Stimulated activated CD4-positive, alpha-beta T cell treated with anti-CD3 and anti-CD28 coated beads, Interleukin-1b, Interleukin-23, amount 100 ng/mL, for 1 hour (primary cell): ENCODE measurements at regions not wholly inside any gene's neighbourhood (a gene's known extent, or its start where the extent isn't known, plus 50 kb on each side); places are given as distances from the start of the nearest gene placed in this dataset.
"Not testable (repeated sequence)": the region's sequence is repeated elsewhere in the genome, so short reads cannot be mapped to it uniquely, and the experiment has no call there.

Experiments
- DNase-seq, 2 donors: peaks; one replicate each; pipeline ENCODE4 v3.0.0-alpha.2; 2020; ENCODE audit warnings: low read depth in 2 of 2

DNA sequence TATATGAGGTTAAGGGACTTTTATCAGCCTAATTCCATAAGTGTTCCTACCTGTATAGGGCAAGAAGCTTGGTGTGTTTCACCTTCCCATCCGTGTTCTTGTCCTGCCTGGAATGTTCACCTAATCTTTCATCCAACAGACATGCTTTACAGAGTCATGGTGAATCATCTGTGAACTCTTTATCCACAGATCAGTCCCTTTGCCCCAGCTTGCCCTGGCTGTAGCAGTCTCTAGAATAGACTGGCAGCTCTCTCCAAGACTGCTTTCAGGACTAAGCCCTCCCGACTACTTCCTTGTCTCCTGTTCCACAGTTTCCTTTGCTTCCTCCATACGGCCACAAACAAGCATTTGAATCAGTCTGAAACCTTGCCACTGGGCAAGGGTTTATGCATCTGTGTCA, 177.9 kb upstream of the IL15 start:
- no peak for DNase-seq

GRCh38 chr4:141459020-141459419, 177.4 kb upstream of the IL15 start:
- DNase-seq, result no peak

DNA sequence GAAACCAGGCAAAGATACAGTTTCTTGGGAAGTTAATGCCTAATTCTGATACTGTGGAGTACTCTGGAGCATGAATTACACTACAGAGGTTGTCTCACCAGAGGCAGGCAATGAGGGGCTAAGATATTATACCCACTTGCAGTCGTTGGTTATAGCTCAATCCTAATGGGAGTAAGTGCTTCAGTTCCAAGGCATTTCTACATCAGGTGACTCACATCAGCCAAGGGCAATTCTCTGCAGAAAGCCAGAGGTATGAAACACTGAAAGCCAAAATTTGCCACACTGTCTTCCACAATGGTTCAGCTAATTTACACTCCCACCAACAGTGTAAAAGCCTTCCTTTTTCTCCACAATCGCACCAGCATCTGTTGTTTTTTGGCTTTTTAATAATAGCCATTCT, 174.0 kb upstream of the IL15 start:
- DNase-seq, result no peak

DNA sequence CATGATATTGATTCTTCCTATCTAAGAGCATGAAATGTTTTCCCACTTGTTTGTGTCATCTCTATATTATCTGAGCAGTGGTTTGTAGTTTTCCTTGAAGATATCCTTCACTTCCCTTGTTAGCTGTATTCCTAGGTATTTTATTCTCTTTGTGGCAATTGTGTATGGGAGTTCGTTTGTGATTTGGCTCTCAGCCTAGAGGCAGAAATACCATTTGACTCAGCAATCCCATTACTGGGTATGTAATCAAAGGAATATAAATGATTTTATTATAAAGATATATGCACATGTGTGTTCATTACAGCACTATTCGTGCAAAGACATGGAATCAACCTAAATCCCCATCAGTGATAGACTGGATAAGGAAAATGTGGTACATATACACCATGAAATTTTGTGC, 172.7 kb upstream of the IL15 start:
- no peak for DNase-seq

DNA sequence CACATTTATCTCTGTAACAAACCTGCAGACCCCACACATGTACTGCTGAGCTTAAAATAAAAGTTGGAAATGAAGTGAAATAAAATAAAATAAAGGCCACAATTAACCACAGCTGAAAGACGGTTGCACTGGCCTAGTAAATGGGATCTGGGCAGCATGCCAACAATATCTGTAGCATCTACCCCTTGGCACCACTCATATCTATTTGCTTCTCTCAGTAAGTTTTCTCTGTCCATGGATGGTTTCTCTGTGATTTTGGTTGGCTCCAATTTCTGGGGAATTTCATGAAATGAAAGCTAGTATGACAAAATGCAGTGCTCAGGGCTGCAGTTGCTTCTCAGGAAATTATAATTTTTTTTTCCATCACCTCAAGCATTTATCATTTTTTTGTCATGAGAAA, 172.0 kb upstream of the IL15 start:
- DNase-seq, result no peak

DNA sequence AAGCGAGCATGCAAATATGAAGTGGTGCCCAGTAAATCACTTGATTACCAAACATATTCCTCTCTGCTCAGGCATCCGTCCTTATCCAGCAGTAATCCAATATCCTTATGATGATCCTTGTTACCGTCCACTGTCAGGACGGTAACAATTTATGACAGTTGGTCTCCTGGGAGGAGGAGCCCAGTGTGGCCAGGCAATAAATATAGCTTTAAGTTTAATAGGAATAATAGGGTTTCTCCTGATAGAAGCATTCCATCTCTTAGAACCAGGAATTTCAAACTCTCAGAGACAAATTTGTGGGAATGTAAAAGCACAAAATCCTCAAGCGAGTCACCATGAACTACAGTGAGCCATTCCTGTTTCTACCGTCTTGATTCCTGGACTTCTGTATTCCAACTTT, 171.2 kb upstream of the IL15 start:
- DNase-seq, result no peak

GRCh38 chr4:141467225-141467624, 169.2 kb upstream of the IL15 start:
- no peak for DNase-seq

GRCh38 chr4:141469392-141469791, 167.0 kb upstream of the IL15 start:
- no peak for DNase-seq

DNA sequence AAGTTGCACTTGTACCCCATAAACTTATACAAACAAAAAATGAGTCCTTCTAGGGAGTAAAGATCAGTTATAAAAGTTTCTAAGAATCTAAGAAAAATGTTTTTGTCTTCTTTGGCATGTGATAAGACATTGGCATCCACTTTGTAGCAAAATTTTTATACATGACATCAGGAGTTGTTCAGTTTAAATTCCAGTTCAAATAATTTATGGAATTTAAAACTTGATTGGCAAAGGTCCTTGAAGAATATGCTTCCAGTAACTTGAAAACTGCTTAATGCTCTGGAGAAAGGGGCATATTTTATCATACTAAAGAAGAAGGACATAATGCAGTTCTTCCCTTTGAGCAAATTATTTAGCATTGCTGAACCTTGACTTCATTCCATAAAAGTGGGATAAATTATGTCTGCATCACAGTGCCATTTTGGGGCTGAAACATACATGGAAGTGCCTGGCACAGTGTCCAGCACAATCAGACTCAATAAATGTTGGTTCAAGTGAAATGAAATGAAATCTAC, 163.3 kb upstream of the IL15 start:
- no peak for DNase-seq

DNA sequence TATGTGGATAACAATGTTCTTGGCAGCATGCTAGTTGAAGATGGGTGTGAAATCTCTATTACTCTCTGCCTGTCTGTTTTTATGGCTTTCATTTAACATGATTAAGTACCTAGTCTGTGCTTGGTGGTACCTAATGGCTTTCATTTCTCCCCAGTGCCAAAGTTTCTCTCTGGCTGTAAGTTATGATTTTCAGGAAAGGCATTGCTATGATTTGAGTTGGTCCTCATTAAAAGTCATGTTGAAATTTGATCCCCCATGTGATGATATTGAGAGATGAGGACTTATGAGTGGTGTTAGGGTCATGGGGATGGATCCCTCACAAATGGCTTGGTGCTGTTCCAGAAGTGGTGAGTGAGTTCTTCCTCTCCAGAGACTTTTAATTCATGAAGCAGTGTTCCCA, 162.4 kb upstream of the IL15 start:
- no peak for DNase-seq

DNA sequence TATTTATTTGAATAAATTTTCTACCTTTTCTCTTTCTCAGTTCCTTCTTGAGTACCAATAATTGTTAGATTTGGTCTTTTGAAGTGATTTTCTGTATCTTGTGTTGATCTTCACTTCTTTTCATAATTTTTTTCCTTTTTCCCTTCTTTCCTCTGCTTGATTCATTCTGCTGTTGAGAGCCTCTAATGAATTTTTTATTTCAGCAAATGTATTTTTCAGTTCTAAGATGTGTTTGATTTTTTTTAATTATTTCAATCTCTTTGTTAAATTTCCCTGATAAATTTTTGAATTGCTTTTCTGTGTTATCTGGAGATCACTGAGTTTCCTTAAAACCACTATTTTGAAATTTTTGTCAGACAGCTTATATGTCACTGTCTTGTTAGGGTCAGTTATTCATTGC, 155.4 kb upstream of the IL15 start:
- no peak for DNase-seq

DNA sequence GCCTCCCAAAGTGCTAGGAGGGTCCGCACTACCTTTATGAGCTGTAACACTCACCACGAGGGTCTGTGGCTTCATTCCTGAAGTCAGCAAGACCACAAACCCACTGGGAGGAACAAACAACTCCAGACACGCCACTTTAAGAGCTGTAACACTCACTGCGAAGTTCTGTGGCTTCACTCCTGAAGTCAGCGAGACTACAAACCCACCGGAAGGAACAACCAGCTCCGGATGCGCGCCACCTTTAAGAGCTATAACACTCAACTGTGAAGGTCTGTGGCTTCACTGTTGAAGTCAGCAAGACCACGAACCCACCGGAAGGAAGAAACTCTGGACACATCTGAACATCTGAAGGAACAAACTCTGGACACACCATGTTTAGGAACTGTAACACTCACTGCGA, 152.1 kb upstream of the IL15 start:
- DNase-seq, result not testable (repeated sequence)

GRCh38 chr4:141486375-141486997, 149.9 kb upstream of the IL15 start:
- no peak for DNase-seq

- no peak for DNase-seq
Measured at GRCh38 chr4:141497627-141498026, 138.8 kb upstream of the IL15 start.

- DNase-seq, result no peak
Measured at GRCh38 chr4:141499261-141499853, 137.0 kb upstream of the IL15 start.

DNA sequence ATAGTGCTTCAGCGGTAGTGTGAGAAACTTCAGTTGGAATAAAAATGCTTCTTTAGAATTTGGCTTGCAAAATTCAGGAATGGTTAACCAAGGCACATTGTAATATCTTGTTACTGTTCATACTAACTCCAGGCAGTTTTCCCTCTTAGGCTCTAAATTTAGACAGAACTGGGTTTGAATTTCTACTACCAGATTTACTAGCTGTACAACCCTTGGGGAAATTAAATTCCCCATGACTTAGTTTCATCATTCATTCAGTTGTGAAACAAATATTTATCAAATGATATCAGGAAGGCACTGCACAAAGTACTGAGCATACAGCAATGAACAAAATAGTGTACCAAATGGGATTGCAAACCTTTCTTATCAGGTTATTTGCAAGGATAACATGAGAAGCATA, 135.0 kb upstream of the IL15 start:
- no peak for DNase-seq

- no peak for DNase-seq
Measured at GRCh38 chr4:141501931-141502330, 134.5 kb upstream of the IL15 start.

DNA sequence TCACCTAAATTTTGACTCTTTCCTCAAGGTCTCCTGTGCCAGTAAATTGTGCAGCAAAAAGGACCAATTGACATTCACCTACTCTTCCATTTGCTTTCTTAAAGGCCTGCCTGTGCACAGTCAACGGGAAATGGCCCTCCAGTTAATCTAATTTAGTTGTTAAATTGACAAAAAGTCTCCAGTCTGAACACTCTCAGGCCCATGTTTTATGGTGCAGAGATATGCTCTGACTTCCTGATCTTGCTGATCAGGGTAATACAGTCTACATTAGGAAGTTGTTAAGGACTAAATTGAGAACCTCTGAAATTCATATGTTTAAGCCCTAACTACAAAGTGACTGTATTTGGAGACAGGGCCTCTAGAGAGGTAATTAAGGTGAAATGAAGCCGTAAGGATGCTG, 133.6 kb upstream of the IL15 start:
- no peak for DNase-seq

GRCh38 chr4:141503260-141503659, 133.1 kb upstream of the IL15 start:
- no peak for DNase-seq

GRCh38 chr4:141511055-141511454, 125.3 kb upstream of the IL15 start:
- no peak for DNase-seq

DNA sequence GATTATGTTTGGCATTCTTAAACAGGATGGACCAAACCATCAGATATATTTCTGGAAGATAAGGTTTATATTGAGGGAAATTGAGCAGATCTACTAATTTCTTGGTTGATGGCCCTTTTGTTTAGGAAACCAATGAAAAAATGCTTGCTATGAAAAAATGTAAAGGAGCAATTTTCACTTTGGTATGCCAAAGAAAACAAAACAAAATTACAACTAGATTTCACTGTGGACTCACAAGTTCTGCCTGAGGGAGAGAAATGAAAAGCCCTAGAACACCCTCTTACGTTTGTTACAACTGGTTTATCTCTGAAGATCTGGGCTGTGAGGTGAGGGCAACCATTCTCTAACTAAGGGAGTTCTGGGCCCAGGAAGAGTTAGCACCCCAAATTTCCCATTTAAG, 122.5 kb upstream of the IL15 start:
- DNase-seq, result no peak

GRCh38 chr4:141518222-141518621, 118.2 kb upstream of the IL15 start:
- no peak for DNase-seq

DNA sequence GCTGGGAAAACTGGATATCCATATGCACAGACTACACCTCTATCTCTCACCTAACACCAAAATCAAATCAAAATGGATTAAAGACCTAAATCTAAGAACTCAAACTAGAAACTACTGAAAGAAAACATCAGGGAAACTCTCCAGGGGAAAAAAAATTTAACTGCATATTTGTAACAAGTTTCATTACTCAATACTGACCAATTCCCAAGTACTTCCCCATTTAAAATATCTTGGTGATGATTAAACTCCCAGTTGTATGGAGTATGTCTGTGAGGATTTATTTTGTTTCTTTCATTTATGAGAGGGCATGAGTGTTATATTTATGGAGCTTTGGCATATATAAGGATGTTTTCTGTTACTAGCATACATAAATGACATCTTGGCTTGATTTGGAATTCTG, 112.3 kb upstream of the IL15 start:
- no peak for DNase-seq

- no peak for DNase-seq
Measured at GRCh38 chr4:141524841-141525240, 111.5 kb upstream of the IL15 start.
